ENCODE measurements at regions not wholly inside any gene's neighbourhood (a gene's known extent, or its start where the extent isn't known, plus 50 kb on each side); places are given as distances from the start of the nearest gene placed in this dataset.

DNA sequence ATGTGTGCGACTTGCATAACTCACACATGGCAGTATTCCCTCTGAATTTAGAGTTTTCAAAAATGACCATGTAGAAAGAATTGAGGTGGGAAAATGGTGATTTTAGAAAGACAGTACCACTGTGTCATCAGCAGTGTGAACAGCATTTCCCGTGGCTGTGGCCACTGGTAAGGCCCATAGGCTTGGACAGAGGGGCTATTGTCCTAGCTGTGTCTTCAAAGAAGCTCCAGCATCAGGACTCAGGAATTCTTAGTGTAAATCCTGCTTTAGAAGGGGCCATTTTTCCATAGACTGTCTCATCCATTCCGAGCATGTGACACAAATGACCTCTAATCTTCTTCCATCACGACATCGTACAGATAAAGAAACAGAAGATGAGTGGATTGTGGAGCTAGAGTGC, 119.3 kb upstream of the BACE2 start:
- DNase-seq = no peak

DNA sequence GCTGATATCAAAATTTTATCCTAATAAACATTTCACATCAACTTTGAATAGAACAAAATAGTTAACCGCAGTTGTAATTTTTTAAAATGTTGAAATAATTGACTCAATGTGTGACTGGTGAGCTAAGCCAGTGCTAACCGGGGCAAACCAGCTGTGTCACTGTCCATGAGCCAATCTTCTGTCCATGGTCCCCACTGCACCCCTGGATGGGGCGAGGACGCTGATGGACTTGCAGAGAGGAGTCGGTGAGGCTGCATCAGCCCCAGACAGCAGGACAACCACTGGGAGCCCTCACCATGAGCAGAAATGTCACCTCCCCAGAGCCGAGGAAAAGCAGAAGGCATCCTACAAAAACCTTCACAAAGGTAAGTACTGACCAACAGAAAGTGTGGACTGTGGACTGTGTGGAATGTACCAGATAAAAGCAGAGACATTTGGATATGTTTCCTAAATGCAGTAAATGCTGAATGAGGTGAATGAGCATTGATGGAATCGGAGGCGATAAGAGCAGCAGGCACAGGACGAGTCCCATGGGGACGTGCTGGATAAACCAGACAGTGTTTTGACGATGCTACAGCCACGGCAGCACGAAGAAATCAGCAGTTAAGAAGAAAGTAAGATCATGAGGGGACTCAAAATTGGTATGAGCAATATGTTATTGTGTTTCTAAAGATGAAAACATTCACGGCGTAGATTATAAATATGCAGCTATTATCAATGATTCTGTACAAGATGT, 115.0 kb upstream of the BACE2 start:
- DNase-seq = no peak

DNA sequence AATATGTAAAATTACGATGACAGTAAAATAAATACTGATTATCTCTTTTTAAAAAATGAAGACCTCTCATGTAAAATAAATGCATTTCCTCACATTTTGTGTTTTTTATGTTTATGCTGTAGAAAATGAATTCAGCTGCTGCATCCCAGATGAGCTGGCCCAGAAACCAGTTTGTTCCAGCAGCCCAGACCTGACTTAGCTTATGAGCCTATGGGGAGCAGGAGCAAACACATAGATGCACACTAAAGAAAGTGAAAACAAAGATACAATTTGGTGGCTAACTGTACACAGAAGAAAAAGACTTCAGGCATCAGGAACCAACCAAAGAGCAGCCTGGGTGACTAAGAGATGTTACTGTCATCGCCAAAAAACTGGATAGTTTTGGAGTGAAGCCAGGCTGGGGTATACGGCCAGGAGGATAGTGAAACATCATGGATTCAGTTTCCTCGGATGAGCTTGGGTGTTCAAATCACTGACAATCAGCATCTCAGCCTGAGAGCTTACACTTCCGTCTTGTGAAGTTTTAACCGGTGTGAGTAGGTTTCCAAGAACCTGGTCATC, 113.9 kb upstream of the BACE2 start:
- no peak for DNase-seq

DNA sequence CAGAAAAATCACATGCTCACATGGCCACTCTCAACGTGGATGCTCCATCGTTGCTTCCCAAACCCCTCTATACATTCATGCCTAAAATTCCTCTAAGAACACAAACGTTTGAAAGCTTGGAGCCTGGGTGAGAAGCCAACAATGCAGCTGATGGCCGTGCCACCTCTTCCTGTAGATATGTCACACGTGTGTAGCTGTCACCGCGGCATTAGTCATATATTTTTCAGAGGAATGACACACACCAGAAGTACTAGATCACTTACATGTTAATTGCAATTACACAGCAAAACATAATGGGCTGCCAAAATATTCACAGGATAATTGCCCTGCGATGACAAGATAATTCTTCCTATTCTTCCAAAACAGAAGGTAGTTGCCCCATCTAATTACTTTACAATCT, 112.7 kb upstream of the BACE2 start:
- no peak for DNase-seq

DNA sequence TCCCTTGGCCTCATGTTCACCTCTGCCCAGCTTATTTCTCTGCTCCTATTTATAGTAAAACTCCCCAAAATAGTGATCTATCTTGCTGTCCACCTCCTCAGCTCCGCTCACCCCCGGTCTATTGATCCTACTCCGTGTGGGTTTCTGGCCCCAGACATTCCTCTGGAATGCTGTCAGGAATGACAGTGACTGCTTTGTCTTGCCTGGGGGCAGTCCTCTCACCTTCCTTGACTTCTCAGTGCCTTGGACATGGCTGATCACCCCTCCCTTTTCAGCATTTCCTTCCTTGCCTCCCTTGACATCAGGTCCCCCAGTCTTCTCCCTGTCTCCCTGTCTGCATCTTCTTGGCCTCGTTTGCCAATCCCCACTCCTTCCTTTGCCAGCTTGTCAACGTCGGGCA, 108.1 kb upstream of the BACE2 start:
- DNase-seq = no peak

DNA sequence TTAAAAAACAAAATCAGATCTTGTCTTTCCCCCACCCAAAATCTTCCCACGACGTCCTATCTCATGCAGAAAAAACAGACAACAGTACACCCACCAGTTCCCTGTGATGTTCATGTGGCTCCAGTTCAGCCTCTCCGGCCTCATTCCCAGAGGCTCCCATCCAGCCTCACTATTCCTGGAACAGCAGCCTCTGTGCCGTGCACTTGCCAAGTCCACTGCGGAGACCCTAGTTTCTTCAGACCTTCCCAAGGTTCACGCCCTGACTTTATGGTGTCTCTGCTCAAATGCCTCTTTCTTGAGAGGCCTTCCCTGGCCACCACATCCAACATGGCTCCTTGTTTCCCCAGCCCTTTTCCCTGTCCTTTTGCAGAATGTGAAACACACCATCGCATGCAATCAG, 106.3 kb upstream of the BACE2 start:
- no peak for DNase-seq

DNA sequence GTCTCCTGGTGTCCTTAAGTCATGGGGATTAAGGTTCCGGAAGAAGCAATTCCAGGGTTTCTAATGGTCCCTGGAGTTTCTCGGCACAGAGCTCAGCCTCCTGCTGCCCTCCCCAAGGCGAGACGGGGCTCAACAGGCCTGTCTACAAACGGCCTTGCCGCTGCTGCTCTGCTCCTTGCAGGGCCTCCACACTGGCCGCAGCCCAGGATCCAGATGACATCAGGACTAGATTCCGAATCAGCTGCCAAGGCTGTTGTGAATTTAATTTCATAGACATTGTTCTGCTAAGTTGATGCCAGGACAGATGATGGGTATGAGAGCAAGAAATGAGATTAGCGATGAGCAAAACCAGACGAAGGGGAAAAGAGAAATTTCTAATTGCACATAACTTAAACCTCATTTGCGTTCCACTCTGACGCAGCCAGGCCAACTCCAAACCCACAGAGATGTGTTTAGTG, 103.6 kb upstream of the BACE2 start:
- no peak for DNase-seq

DNA sequence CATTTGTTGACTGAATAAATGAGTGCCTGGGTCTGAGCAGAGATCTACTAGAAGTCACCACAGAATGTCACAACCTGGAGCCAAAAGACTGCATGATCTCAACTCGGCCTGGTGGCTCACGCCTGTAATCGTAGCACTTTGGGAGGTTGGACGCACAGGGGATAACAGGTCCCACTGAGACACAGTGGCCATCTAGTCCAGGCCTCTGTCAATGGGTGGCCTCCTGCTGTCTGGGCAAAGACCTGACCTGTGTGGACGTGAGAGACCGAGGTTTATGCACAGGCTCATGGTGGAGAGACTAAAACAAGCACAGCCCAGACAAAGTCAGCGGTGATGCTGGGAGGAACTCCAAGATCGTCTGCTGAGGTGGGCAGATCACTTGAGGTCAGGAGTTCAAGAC, 103.0 kb upstream of the BACE2 start:
- no peak for DNase-seq

DNA sequence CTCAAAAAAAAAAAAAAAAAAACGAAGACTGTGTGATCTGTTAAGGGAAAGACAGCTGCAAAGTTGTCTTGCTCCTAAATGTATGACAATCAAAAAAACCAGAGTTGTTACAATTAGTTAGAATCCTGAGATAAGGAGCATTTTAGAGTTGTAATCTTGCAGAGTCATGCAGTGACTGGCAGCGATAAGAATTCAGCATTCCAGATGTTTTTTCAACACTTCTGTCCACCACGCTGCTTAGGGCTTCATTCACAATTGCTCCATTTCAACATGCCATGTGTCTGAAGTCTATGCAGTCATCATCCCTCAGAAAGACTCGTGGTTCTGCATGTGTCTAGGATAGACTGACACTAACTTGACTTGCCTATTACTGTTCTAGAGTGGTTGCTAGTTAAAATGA, 102.4 kb upstream of the BACE2 start:
- DNase-seq = no peak

DNA sequence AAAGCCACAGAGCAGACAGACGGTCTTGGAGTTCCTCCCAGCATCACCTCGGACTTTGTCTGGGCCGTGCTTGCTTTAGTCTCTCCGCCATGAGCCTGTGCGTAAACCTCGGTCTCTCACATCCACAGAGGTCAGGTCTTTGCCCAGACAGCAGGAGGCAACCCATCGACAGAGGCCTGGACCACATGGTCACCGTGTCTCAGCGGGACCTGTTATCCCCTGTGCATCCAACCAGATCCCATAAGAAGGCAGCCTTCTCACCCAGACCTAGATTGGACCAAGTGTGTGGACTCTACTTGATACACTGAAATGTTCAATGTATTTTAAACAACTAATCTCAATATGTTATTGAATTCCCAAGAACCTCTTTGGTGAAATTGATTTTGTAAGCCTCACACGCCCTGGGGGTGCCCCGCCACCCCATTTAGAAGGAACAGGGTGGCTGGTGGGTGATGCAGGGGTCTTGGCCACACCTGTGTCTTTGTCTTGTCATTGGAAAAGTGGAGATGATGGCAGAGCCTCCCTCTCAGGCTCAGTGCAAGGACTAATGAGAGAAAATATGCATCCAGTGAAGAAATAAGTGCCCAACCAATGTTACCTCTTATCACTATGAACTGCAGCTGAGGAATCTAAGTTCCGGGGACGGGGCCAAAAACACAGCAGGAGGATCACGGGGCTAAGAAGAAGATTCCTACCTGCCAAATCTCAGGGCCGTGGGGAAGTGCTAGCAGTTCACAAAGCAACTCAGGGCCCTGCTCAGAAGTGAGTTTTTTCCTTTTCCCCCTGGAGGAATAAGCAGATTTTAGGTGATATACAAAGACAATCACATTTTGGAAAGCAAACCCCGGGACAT, 101.6 kb upstream of the BACE2 start:
- no peak for DNase-seq

DNA sequence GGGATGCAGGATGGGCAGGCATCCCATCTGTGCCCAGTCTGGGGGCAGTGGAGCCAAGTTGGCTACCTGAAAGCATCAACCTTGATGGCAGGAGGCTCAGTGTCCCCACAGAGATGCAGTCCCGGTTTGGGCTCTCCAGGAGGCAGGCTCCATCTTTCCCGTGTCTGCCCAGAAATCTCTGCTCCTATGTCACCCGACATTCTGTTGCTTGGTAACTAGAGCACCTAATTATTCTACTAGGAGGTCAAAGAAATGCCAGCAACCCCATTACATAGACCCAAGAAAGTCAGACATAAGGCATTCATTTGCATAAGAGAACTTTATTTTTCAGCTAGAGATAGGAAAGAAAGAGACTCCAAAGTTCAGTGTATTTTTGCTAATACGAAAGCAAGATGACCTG, 100.3 kb upstream of the BACE2 start:
- DNase-seq = no peak

DNA sequence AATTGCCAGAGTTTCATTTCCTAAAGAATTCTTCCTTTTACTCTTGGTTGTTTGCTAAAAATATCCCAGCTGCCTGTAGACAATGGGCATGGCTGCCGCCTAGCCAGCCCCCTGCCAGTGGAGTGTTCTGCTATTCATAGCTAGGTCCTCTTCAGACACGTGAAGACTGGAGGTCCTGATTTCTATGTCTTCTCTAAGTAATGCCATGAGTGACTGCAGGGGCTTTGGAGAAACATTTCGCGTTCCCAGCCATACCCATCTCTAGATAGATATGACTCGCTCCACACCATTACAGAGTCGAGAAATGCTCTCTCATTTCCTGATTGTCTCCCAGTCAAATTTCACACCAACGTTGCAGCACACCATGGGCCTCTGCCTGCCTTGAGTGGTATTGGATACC, 99.5 kb upstream of the BACE2 start:
- no peak for DNase-seq

DNA sequence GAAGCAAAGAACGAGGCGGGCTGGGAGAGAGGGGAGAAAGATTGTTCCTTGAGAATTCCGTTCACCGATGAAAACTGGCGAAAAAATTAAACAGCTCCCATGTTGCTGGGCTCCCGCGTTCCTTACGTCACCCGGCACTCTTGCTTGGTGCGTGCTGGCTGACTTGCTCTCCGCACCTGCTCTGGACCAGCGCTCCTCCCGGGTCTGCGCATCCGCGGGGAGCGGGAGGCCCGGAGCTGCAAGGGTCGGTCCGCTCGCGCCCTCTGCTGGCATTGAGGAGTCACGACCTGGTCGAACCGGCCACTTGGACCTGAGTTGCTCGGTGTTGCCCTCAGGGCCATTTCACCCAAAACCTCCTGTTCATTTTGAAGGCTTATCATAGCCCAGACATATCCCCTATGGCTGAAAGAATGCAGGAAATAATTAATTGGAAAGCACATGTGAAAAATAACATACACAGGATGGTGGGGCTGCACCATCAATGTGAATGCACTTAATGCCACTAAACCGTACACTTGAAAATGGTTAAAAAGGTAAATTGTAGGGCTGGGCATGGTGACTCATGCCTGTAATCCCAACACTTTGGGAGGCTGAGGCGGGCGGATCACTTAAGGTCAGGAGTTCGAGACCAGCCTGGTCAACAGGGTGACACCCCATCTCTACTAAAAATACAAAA, 98.9 kb upstream of the BACE2 start:
- peak; percentile 80 for DNase-seq

DNA sequence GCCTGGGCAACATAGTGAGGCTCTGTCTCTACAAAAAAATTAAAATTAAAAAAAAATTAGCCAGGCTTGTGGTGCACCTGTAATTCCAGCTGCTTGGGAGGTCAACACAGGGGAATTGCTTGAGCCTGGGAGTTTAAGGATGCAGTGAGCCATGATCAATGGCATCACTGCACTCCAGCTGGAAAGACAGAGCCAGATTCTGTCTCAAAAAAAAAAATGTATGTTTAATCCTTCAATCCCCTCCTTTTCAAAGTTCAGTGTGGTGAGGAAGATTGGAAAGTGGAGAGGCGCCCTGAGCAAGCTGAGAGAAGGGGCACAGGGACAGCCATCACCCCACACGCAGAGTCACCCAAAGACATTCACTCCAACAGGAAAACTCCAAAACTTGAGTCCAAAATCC, 97.7 kb upstream of the BACE2 start:
- DNase-seq = no peak

DNA sequence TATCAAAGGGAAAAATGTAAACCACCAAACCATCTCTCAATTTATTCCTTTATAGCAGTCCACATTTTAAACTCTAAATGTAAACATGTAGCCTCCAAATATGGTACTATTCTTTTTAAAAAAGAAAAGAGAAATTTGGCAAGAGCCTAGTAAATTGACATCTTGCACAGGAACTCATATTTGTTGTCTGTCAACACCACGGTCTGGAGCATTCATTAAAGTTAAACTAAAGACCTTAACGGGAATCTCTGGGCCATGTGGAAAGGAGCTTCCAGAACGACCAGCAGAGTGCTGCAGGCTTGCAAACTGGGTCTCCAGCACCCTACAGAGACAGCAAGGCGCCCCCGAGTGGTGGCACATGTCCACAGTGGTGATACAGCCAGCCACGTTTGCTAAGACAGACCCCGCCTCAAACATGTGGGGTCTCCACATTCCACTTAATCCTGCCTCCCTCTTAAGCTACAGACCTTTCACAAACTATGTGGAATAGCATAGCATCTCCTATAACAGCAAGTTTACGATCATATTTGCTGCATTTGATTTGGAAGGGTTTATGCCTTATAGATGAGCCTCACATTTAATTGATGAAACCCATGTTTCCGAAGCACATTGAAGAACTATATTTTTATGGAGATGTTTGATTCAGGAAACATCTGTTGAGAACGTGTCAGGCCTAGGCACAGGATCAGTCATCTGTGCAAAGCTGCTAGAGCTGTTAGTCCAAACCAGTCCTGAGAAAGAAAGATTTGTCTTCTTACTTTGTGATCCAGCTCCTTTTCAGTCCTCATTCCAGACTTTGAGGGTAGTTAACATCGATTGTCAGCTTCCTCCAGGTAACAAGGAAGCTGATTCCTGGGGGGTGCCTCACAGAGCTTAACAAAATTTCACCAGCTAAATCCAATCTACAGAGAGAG, 96.4 kb upstream of the BACE2 start:
- no peak for DNase-seq

DNA sequence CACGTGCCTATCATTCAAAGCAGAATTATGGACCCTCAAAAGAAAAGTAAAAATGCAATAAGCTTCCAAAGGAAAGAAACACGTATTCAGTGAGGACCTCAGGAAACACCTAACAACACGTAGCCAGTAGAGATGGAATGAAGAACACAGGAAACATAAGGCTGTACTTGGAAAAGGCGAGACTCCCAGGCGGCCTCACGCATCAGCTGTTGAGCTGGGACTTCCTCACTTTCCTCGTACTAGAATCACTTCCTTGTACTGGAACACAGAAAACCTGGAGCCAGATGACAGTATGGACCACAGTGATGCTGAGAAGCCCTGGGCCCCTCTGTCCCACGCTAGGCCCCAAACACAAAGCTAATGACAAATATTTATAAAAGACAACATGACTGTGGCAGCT, 94.4 kb upstream of the BACE2 start:
- no peak for DNase-seq

DNA sequence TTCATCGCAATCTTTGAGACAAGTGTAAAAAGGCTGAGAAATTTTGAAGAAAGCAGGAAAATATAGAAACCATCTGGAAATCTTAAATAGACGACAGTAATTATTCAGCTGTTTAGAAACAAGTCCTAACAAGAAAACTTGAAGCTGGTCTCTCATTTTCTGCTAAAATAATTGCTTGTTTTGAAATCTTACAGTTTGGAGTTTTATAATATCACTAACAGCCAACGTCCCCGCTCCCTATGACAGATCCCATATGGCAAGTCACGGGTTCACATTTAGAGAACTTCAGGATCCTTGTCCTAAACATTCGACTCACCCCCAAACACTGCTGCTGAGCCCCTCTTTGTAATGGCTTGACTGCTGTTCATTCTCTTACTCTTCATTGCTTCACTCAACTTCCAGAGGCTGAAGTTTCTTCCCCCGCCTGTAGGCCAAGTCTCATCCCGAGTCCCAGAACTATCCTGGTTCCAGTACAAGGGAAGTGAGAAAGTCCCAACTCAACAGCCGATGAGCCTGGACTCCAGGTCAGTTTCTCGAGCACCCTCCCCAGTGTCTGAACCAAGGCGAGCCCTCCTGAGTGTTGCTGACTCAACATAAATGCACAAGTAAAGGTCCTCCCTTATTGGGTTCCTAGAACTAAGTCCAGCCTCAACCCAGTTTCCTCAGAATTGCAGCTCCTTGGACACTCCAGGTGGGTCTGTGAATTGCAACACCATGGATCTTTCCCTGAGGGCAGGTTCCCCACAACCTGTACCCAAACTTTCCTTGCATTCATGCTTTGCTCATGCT, 93.4 kb upstream of the BACE2 start:
- no peak for DNase-seq

DNA sequence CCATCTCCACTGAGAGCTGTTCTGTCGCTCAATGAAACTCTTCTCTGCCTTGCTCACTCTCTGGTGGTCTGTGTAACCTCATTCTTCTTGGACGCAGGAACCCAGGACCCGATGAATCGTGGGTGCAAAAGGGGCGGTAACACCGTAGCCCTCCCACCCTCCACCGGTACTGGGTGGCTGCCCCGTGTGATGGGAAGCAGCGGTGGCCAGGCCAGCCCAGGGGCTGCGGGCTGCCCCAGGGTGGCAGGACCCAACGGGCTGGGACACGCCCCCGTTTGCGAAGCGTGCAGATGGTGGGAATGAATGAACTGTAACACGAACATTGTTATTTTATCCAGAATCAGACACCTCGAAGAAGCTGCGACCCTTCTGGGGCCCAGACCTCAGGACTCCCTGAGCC, 92.3 kb upstream of the BACE2 start:
- DNase-seq = no peak

DNA sequence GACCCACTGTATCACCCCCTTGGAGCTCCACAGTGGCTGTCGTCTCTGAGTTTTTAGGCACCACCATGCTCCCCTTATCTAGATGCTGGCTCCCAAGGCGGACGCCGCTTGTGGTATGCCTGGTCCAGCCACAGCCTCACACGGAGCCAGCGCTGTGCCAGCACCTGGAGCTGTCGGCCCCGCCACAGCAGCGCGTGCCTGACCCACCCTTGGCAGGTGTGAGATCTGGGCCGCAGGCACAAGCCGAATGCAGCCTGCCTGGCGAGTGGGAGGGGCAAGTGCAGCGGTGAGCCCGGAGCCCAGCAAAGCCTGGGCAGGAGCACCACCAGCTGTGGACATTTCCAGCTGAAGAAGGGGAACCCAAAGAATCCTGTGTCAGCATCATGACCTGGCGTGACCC, 91.9 kb upstream of the BACE2 start:
- no peak for DNase-seq

DNA sequence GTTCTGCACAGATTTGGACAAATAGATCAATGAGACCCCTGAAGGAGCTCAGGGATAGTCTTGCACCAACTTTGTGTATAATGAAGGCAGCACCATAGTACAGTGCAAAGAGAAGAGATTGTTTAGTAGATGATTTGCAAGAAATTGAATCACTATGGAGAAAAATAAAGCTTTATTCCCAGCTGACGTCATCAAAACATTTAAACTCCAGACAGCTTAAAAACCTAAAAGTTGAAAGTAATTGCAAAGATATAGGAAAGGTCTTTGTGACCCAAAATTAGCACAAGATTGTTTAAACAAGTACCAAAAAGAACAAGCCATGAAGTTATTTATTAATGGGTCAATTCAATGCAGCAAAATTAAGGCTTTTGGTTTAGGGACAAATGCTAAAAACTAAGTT, 88.8 kb upstream of the BACE2 start:
- DNase-seq = no peak

DNA sequence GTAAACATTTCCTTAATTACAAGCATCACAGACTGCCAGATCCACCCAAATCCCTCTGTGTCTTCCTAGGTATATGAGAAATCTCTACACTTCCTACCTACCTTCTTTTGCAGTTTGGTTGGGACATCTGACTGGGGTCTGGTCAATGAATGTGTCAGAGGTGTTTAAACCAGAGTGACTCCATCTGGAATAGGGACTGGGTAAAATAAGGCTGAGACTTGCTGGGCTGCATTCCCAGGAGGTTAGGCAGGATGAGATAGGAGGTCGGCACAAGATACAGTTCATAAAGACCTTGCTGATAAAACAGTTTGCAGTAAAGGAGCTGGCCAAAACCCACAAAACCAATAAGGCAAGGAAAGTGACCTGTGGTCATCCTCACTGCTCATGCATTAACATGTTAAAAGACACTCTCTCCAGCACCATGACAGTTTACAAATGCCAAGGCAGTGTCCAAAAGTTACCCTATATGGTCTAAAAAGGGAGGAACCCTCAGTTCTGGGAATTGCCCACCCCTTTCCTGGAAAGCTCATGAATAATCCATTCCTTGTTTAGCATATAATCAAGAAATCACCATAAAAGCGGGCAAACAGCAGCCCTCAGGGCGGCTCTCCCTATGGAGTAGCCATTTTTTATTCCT, 87.4 kb upstream of the BACE2 start:
- DNase-seq = no peak

Measured in activated effector memory CD4-positive, alpha-beta T cell treated with anti-CD3 and anti-CD28 coated beads, Interleukin-2, amount 50 U/mL, for 16 hours (primary cell).